ENCODE measurements at regions not wholly inside any gene's neighbourhood (a gene's known extent, or its start where the extent isn't known, plus 50 kb on each side); places are given as distances from the start of the nearest gene placed in this dataset.

- Histone ChIP-seq H2AFZ (no peak overlapping the region), H3K79me2 (no peaks in the 10 kb centered on the region), H3K27ac (no peak overlapping the region), H3K4me2 (ENCODE audit: low read length) (no peak overlapping the region), H3K27me3 (ENCODE audit: control insufficient read depth, insufficient read depth, low read length) (no peaks in the 10 kb centered on the region), H3K36me3 (ENCODE audit: control insufficient read depth, insufficient read depth, low read length) (no peaks in the 10 kb centered on the region), H3K9ac (no peak overlapping the region), H3K4me3 (ENCODE audit: low read depth, low read length) (no peak overlapping the region), H3K9me3 (ENCODE audit: control insufficient read depth, low read length) (no peaks in the 10 kb centered on the region), H3K4me1 (no peaks in the 10 kb centered on the region)
- no peak for TF ChIP-seq CTCF (IDR thresholded peaks at IDR 0.05)
Measured at GRCh38 chr4:132863619-132864018, 285.5 kb upstream of the PCDH10 start.

- H3K4me2 ChIP-seq (ENCODE audit: low read length): no peak overlapping the region
- no peaks in the 10 kb centered on the region for H3K4me1 ChIP-seq
- no peak overlapping the region for H3K27ac ChIP-seq
- H3K9me3 ChIP-seq (ENCODE audit: control insufficient read depth, low read length): no peaks in the 10 kb centered on the region
- no peaks in the 10 kb centered on the region for H3K27me3 ChIP-seq (ENCODE audit: control insufficient read depth, insufficient read depth, low read length)
- TF ChIP-seq CTCF (IDR thresholded peaks at IDR 0.05): no peak
- no peaks in the 10 kb centered on the region for H3K79me2 ChIP-seq
- no peak overlapping the region for H3K4me3 ChIP-seq (ENCODE audit: low read depth, low read length)
- no peak overlapping the region for H3K9ac ChIP-seq
- no peak overlapping the region for H2AFZ ChIP-seq
- H3K36me3 ChIP-seq (ENCODE audit: control insufficient read depth, insufficient read depth, low read length): no peaks in the 10 kb centered on the region
Measured at GRCh38 chr4:132865458-132865857, 283.6 kb upstream of the PCDH10 start.

- TF ChIP-seq CTCF (IDR thresholded peaks at IDR 0.05): no peak
- H3K27ac ChIP-seq: no peak overlapping the region
- no peaks in the 10 kb centered on the region for H3K36me3 ChIP-seq (ENCODE audit: control insufficient read depth, insufficient read depth, low read length)
- H2AFZ ChIP-seq: no peak overlapping the region
- no peak overlapping the region for H3K4me2 ChIP-seq (ENCODE audit: low read length)
- no peaks in the 10 kb centered on the region for H3K4me1 ChIP-seq
- H3K27me3 ChIP-seq (ENCODE audit: control insufficient read depth, insufficient read depth, low read length): no peaks in the 10 kb centered on the region
- no peaks in the 10 kb centered on the region for H3K9me3 ChIP-seq (ENCODE audit: control insufficient read depth, low read length)
- no peak overlapping the region for H3K4me3 ChIP-seq (ENCODE audit: low read depth, low read length)
- H3K9ac ChIP-seq: no peak overlapping the region
- no peaks in the 10 kb centered on the region for H3K79me2 ChIP-seq
Measured at GRCh38 chr4:132865922-132866321, 283.2 kb upstream of the PCDH10 start.

- H2AFZ ChIP-seq: no peak overlapping the region
- H3K4me2 ChIP-seq (ENCODE audit: low read length): no peak overlapping the region
- H3K4me3 ChIP-seq (ENCODE audit: low read depth, low read length): no peak overlapping the region
- no peaks in the 10 kb centered on the region for H3K9me3 ChIP-seq (ENCODE audit: control insufficient read depth, low read length)
- no peaks in the 10 kb centered on the region for H3K36me3 ChIP-seq (ENCODE audit: control insufficient read depth, insufficient read depth, low read length)
- H3K9ac ChIP-seq: no peak overlapping the region
- H3K27ac ChIP-seq: no peak overlapping the region
- H3K4me1 ChIP-seq: no peaks in the 10 kb centered on the region
- no peak for TF ChIP-seq CTCF (IDR thresholded peaks at IDR 0.05)
- H3K79me2 ChIP-seq: no peaks in the 10 kb centered on the region
- no peaks in the 10 kb centered on the region for H3K27me3 ChIP-seq (ENCODE audit: control insufficient read depth, insufficient read depth, low read length)
Measured at GRCh38 chr4:132866616-132867015, 282.5 kb upstream of the PCDH10 start.

- Histone ChIP-seq H3K4me3 (ENCODE audit: low read depth, low read length) (no peak overlapping the region), H3K27ac (no peak overlapping the region), H3K4me2 (ENCODE audit: low read length) (no peak overlapping the region), H3K79me2 (no peaks in the 10 kb centered on the region), H3K4me1 (no peaks in the 10 kb centered on the region), H3K27me3 (ENCODE audit: control insufficient read depth, insufficient read depth, low read length) (no peaks in the 10 kb centered on the region), H2AFZ (no peak overlapping the region), H3K36me3 (ENCODE audit: control insufficient read depth, insufficient read depth, low read length) (no peaks in the 10 kb centered on the region), H3K9me3 (ENCODE audit: control insufficient read depth, low read length) (no peaks in the 10 kb centered on the region), H3K9ac (no peak overlapping the region)
- no peak for TF ChIP-seq CTCF (IDR thresholded peaks at IDR 0.05)
Measured at GRCh38 chr4:132893787-132894186, 255.3 kb upstream of the PCDH10 start.
